H7 (cell line): ENCODE measurements at regions not wholly inside any gene's neighbourhood (a gene's known extent, or its start where the extent isn't known, plus 50 kb on each side); places are given as distances from the start of the nearest gene placed in this dataset.

Experiments
- DNase-seq: peaks from one replicate; pipeline ENCODE4 v3.0.0; 2012
- H3K27me3 ChIP-seq: 2 replicates; pipeline ENCODE4 v1.6.0; 2011; ENCODE audit warnings: mild to moderate bottlenecking, low read length; ENCODE audit not compliant: control insufficient read depth, insufficient read depth
- H3K36me3 ChIP-seq: replicated peaks from 2 replicates; pipeline ENCODE4 v1.5.1; 2011; ENCODE audit warnings: low read length; ENCODE audit not compliant: control insufficient read depth, insufficient read depth
- H3K4me3 ChIP-seq: 2 replicates; pipeline ENCODE4 v1.5.1; 2011; ENCODE audit warnings: low read depth, mild to moderate bottlenecking, control low read depth, low read length, moderate library complexity; ENCODE audit not compliant: insufficient read depth

GRCh38 chr12:98360401-98360800 is 155.0 kb upstream of the TMPO start:
- DNase-seq, result no peak
- Histone ChIP-seq H3K4me3 (no peak overlapping the region), H3K36me3 (no peaks in the 10 kb centered on the region), H3K27me3 (no peaks in the 10 kb centered on the region)

- Histone ChIP-seq H3K36me3 (no peaks in the 10 kb centered on the region), H3K27me3 (no peaks in the 10 kb centered on the region)
- no peak for DNase-seq
These were observed 145.8 kb upstream of the TMPO start for GRCh38 chr12:98369581-98369980.

GRCh38 chr12:98370976-98371375 is 144.4 kb upstream of the TMPO start:
- no peak for DNase-seq
- Histone ChIP-seq H3K27me3 (no peaks in the 10 kb centered on the region), H3K36me3 (no peaks in the 10 kb centered on the region), H3K4me3 (no peak overlapping the region)

More at GRCh38 chr12:98369581-98369980, 145.8 kb upstream of the TMPO start:
- H3K4me3 ChIP-seq, result no peak overlapping the region

- no peak for DNase-seq
- Histone ChIP-seq H3K4me3 (no peak overlapping the region), H3K36me3 (no peaks in the 10 kb centered on the region), H3K27me3 (no peaks in the 10 kb centered on the region)
These were observed 144.0 kb upstream of the TMPO start for GRCh38 chr12:98371419-98371818.

GRCh38 chr12:98372340-98373024 is 142.9 kb upstream of the TMPO start:
- no peak overlapping the region for H3K4me3 ChIP-seq
- DNase-seq, result no peak
- no peaks in the 10 kb centered on the region for H3K36me3 ChIP-seq
- H3K27me3 ChIP-seq, result no peaks in the 10 kb centered on the region

- H3K27me3 ChIP-seq, result no peaks in the 10 kb centered on the region
- H3K36me3 ChIP-seq, result no peaks in the 10 kb centered on the region
- no peak overlapping the region for H3K4me3 ChIP-seq
- peak; percentile 19 for DNase-seq
These were observed 142.3 kb upstream of the TMPO start for GRCh38 chr12:98373025-98373554.

GRCh38 chr12:98374007-98374406 is 141.4 kb upstream of the TMPO start:
- Histone ChIP-seq H3K36me3 (no peaks in the 10 kb centered on the region), H3K4me3 (no peak overlapping the region), H3K27me3 (no peaks in the 10 kb centered on the region)
- DNase-seq, result no peak

- no peak for DNase-seq
- Histone ChIP-seq H3K4me3 (no peak overlapping the region), H3K27me3 (no peaks in the 10 kb centered on the region), H3K36me3 (no peaks in the 10 kb centered on the region)
These were observed 136.3 kb upstream of the TMPO start for GRCh38 chr12:98379106-98379505.

- no peak for DNase-seq
- Histone ChIP-seq H3K27me3 (no peaks in the 10 kb centered on the region), H3K4me3 (no peak overlapping the region), H3K36me3 (no peaks in the 10 kb centered on the region)
These were observed 129.7 kb upstream of the TMPO start for GRCh38 chr12:98385641-98386040.

GRCh38 chr12:98387444-98387843 is 127.9 kb upstream of the TMPO start:
- Histone ChIP-seq H3K36me3 (no peaks in the 10 kb centered on the region), H3K4me3 (no peak overlapping the region), H3K27me3 (no peaks in the 10 kb centered on the region)
- no peak for DNase-seq

GRCh38 chr12:98388126-98388525 is 127.3 kb upstream of the TMPO start:
- Histone ChIP-seq H3K4me3 (no peak overlapping the region), H3K27me3 (no peaks in the 10 kb centered on the region), H3K36me3 (no peaks in the 10 kb centered on the region)
- no peak for DNase-seq

GRCh38 chr12:98389593-98389992 is 125.8 kb upstream of the TMPO start:
- no peak for DNase-seq
- no peaks in the 10 kb centered on the region for H3K27me3 ChIP-seq
- no peak overlapping the region for H3K4me3 ChIP-seq
- H3K36me3 ChIP-seq, result no peaks in the 10 kb centered on the region

- Histone ChIP-seq H3K4me3 (peak overlapping the region; percentile 35), H3K27me3 (no peaks in the 10 kb centered on the region; the same call in 1 of the 2 replicates), H3K36me3 (no peaks in the 10 kb centered on the region)
- DNase-seq, result peak; percentile 63
These were observed 117.9 kb upstream of the TMPO start for GRCh38 chr12:98397323-98398105.

- no peaks in the 10 kb centered on the region for H3K36me3 ChIP-seq
- H3K4me3 ChIP-seq, result no peak overlapping the region
- no peaks in the 10 kb centered on the region; the same call in 1 of the 2 replicates for H3K27me3 ChIP-seq
- DNase-seq, result peak; percentile 40
These were observed 115.9 kb upstream of the TMPO start for GRCh38 chr12:98399532-98399931.

- H3K27me3 ChIP-seq, result no peaks in the 10 kb centered on the region; the same call in 1 of the 2 replicates
- no peaks in the 10 kb centered on the region for H3K36me3 ChIP-seq
- no peak overlapping the region for H3K4me3 ChIP-seq
- no peak for DNase-seq
These were observed 114.0 kb upstream of the TMPO start for GRCh38 chr12:98401427-98401826.
